Endothelial cell of umbilical vein (primary cell): ENCODE measurements at regions not wholly inside any gene's neighbourhood (a gene's known extent, or its start where the extent isn't known, plus 50 kb on each side); places are given as distances from the start of the nearest gene placed in this dataset.

Experiments used
- BruUV-seq: library from RNA; stranded (reverse); fragments of 400-500 nt; replicated peaks from 2 replicates; lab custom pipeline; 2021; lab: Mats Ljungman, UMichigan
- CTCF ChIA-PET: fragments of 300-600, 350-600 bp; sonication (Branson Sonifier 250); formaldehyde crosslinking; loops from one replicate; lab custom pipeline; 2021; ENCODE audit warnings: antibody characterized with exemption, inconsistent platforms; lab: Charles Lee
- POLR2A ChIA-PET: fragments of 300-600, 350-600 bp; sonication (Branson Sonifier 250); formaldehyde crosslinking; loops from one replicate; lab custom pipeline; 2021; ENCODE audit warnings: antibody characterized with exemption, inconsistent platforms; lab: Charles Lee
- DNase-seq: peaks from one replicate; pipeline ENCODE4 v3.0.0-alpha.2; 2011; ENCODE audit warnings: low read depth, low spot score
- FAIRE-seq: peaks from 2 replicates; lab custom pipeline; 2011; peaks lifted over from hg19 to GRCh38; lab: Jason Lieb, UNC
- H2AFZ ChIP-seq: 2 replicates; pipeline ENCODE4 v1.6.0; 2012; ENCODE audit warnings: low read depth, low read length, control low read depth, inconsistent platforms
- H3K27ac ChIP-seq: 2 replicates; pipeline ENCODE4 v1.5.1; 2011; ENCODE audit warnings: low read depth, mild to moderate bottlenecking, control low read depth, low read length, moderate library complexity; ENCODE audit not compliant: insufficient read depth
- H3K27me3 ChIP-seq, 2 experiments: 2 replicates each; pipeline versions ENCODE4 v1.6.0 to v1.6.1; 2011; ENCODE audit warnings: low read length in 2 of 2, mixed read lengths in 1 of 2; ENCODE audit not compliant: control insufficient read depth in 2 of 2, insufficient read depth in 2 of 2
- H3K36me3 ChIP-seq, 2 experiments: 2 replicates in 1 of 2; 3 replicates in 1 of 2; pipeline ENCODE4 v1.5.1; 2011; ENCODE audit warnings: low read length in 2 of 2, mild to moderate bottlenecking in 1 of 2, moderate library complexity in 1 of 2; ENCODE audit not compliant: control insufficient read depth in 2 of 2, insufficient read depth in 2 of 2; ENCODE audit errors: extremely low read depth in 1 of 2
- H3K4me1 ChIP-seq: 3 replicates; pipeline ENCODE4 v1.5.1; 2011; ENCODE audit warnings: mild to moderate bottlenecking, low read length; ENCODE audit not compliant: control insufficient read depth, insufficient read depth; ENCODE audit errors: extremely low read depth
- H3K4me2 ChIP-seq: 2 replicates; pipeline ENCODE4 v1.6.1; 2011; ENCODE audit warnings: low read length, control low read depth, mixed read lengths; ENCODE audit not compliant: insufficient read depth
- H3K4me3 ChIP-seq, 3 experiments: fragments of 200-600 bp in 1 of 3; sonication (generic), shearing (Covaris generic) in 1 of 3; replicated peaks in 1 of 3; 2 replicates each; pipeline ENCODE4 v1.5.1; 2011 to 2016; ENCODE audit warnings: control low read depth in 3 of 3, low read length in 3 of 3, mild to moderate bottlenecking in 2 of 3, inconsistent platforms in 1 of 3, low read depth in 1 of 3, moderate library complexity in 1 of 3; ENCODE audit not compliant: insufficient read depth in 1 of 3
- H3K79me2 ChIP-seq: 2 replicates; pipeline ENCODE4 v1.6.0; 2012; ENCODE audit warnings: low read length, inconsistent platforms; ENCODE audit not compliant: control insufficient read depth, insufficient read depth
- H3K9ac ChIP-seq: replicated peaks from 2 replicates; pipeline ENCODE3; 2011; ENCODE audit warnings: low read length, control low read depth; ENCODE audit not compliant: insufficient read depth; ENCODE audit errors: extremely low read depth
- H3K9me1 ChIP-seq: replicated peaks from 3 replicates; pipeline ENCODE4 v1.6.0; 2011; ENCODE audit warnings: mild to moderate bottlenecking, low read length; ENCODE audit not compliant: control insufficient read depth, insufficient read depth; ENCODE audit errors: extremely low read depth
- H3K9me3 ChIP-seq: replicated peaks from 2 replicates; pipeline ENCODE4 v1.5.1; 2012; ENCODE audit warnings: low read length, inconsistent platforms; ENCODE audit not compliant: control insufficient read depth, insufficient read depth
- H4K20me1 ChIP-seq: replicated peaks from 2 replicates; pipeline ENCODE3; 2011; ENCODE audit warnings: mild to moderate bottlenecking, low read length; ENCODE audit not compliant: control insufficient read depth, insufficient read depth; ENCODE audit errors: extremely low read depth
- CTCF ChIP-seq, 2 donors: IDR thresholded peaks; 1 replicate in 1 of 2; 2 replicates in 1 of 2; pipeline ENCODE4 v1.5.1; 2011; ENCODE audit warnings: low read length in 2 of 2, mild to moderate bottlenecking in 2 of 2, moderate library complexity in 2 of 2, control low read depth in 1 of 2, inconsistent platforms in 1 of 2, low read depth in 1 of 2; ENCODE audit not compliant: insufficient read depth in 1 of 2; ENCODE audit errors: extremely low read depth in 1 of 2
- EZH2 ChIP-seq: IDR thresholded peaks from 2 replicates; pipeline ENCODE4 v1.6.1; 2012; ENCODE audit warnings: borderline replicate concordance, low read depth, mild to moderate bottlenecking, moderate library complexity, low read length, inconsistent platforms; ENCODE audit not compliant: severe bottlenecking
- GATA2 ChIP-seq: IDR thresholded peaks from 2 replicates; pipeline ENCODE4 v1.7.0; 2011; ENCODE audit warnings: low read depth, mild to moderate bottlenecking, moderate library complexity, mixed read lengths, low read length; ENCODE audit not compliant: insufficient read length, insufficient read depth
- JUN ChIP-seq: IDR thresholded peaks from 2 replicates; pipeline ENCODE4 v1.6.1; 2011; ENCODE audit warnings: borderline replicate concordance, low read depth; ENCODE audit not compliant: insufficient read length, insufficient read depth
- MAX ChIP-seq: IDR thresholded peaks from 2 replicates; pipeline ENCODE4 v1.6.1; 2011; ENCODE audit not compliant: insufficient read depth, insufficient read length
- MYC ChIP-seq: IDR thresholded peaks from one replicate; pipeline ENCODE4 v1.6.1; 2011; ENCODE audit warnings: mild to moderate bottlenecking, low read depth, low read length
- POLR2A ChIP-seq: IDR thresholded peaks from 2 replicates; pipeline ENCODE4 v1.6.1; 2012; ENCODE audit warnings: low read depth, mild to moderate bottlenecking, control low read depth, low read length
- POLR2AphosphoS5 ChIP-seq: IDR thresholded peaks from 2 replicates; pipeline ENCODE4 v1.6.1; 2012; ENCODE audit warnings: low read depth, mild to moderate bottlenecking, control low read depth, low read length, moderate library complexity; ENCODE audit not compliant: insufficient read depth
- dilution Hi-C: fragments of 300-500 bp; cut with MboI; formaldehyde crosslinking; loops from one replicate; pipeline ENCODE4 v1.15.0; 2019; ENCODE audit warnings: low sequenced_read_pairs; ENCODE audit not compliant: extremely low pct_ligation_motif_present
- intact Hi-C: fragments of 100-400 bp; cut with micrococcal nuclease; formaldehyde crosslinking; loops from one replicate; pipeline ENCODE4 v1.10.0; 2022

- no peak overlapping the region for H3K4me3 ChIP-seq
- no peak overlapping the region for H3K4me2 ChIP-seq
- H3K9me1 ChIP-seq, result no peaks in the 10 kb centered on the region
- no peaks in the 10 kb centered on the region for H4K20me1 ChIP-seq
- no peak overlapping the region for H3K27ac ChIP-seq
- CTCF ChIA-PET, result no interaction called here
- no peak overlapping the region for H3K9ac ChIP-seq
- BruUV-seq, result no TSS peak
- no peaks in the 10 kb centered on the region for H3K4me1 ChIP-seq
- intact Hi-C loops, result no loop called here
- peaks cover 3% of the 10 kb centered on the region for H3K9me3 ChIP-seq
- H3K79me2 ChIP-seq, result no peaks in the 10 kb centered on the region
- H3K36me3 ChIP-seq, result no peaks in the 10 kb centered on the region
- DNase-seq (no peak), FAIRE-seq (no peak)
- no peak overlapping the region for H2AFZ ChIP-seq
- no peak for TF ChIP-seq POLR2AphosphoS5
- no peak for TF ChIP-seq POLR2A
- TF ChIP-seq JUN, result no peak
- no peak for TF ChIP-seq MAX
- TF ChIP-seq GATA2, result no peak
- no peak for TF ChIP-seq CTCF (IDR thresholded peaks at IDR 0.05; ENCODE audit: extremely low read depth in 1 of 2, insufficient read depth in 1 of 2, low read depth in 1 of 2, low read length in 2 of 2)
- TF ChIP-seq MYC, result no peak
- no peak for TF ChIP-seq EZH2
- H3K27me3 ChIP-seq, result no peaks in the 10 kb centered on the region
- POLR2A ChIA-PET, result no interaction called here
- dilution Hi-C loops, result no loop called here
Measured at GRCh38 chr6:101202867-101203374, 190.6 kb upstream of the GRIK2 start.
